HS-27A (cell line): ENCODE measurements at regions not wholly inside any gene's neighbourhood (a gene's known extent, or its start where the extent isn't known, plus 50 kb on each side); places are given as distances from the start of the nearest gene placed in this dataset.

Experiments
- DNase-seq: peaks from one replicate; pipeline ENCODE4 v3.0.0-alpha.2; 2012; ENCODE audit warnings: low read depth, missing footprints

DNA sequence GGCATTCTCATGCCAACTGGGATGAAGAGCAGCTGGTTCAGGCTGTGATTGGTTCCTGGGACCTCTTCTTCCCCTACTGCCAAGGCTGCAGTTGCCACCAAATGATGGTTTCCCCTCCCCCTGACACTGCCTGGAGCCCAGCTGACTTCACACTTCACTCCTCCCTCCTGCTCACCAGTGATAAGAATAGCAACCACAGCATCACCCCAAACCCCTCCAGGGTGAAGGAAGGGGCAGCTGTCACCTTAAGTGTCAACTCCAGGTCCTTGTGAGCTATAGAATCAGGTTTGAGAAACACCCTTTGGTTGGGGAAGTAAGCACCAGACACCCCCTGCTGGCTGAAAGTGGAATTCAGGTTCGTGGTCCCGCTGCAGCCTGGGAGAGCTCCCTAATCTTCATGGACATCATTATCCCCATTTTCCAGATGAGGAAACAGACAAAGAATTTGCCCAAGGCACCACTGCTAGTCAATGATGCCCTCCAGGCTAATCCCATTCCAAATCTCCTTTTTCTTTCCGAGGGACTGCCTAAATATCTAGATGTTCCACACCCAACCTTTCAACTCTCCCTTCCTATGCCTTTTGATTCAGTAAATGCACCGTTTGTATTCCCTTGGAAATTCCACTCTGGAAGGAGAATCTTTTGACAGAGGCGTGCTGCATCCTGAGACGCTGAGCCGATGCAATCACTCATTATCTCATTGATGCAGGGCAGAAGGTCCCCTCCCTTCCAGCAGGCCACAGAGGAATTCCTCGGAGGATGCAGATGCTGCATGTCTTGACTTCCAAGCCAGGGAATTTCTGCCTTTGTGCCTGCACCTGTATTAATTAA is 50.6 kb upstream of the UQCRFS1 start:
- DNase-seq, result peak; percentile 12

DNA sequence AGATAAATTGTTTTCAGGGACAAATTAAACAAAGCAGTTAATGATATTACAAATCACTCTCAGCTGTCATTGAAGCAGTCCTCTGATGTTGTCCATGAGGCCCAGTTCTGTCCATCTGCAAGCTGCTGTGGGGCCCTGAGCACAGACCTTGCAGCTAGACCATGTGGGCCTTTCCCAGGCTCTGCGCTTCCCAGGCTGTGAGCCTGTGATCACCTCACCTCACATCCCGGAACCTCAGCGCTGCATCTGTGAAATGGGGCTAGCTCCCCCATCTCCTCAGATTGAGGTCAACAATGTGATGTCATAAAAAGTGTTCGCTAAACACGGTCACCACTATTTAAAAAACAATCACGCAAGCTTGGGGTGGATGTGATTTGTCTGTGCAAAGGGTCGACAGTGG is 51.9 kb upstream of the UQCRFS1 start:
- DNase-seq, result no peak

DNA sequence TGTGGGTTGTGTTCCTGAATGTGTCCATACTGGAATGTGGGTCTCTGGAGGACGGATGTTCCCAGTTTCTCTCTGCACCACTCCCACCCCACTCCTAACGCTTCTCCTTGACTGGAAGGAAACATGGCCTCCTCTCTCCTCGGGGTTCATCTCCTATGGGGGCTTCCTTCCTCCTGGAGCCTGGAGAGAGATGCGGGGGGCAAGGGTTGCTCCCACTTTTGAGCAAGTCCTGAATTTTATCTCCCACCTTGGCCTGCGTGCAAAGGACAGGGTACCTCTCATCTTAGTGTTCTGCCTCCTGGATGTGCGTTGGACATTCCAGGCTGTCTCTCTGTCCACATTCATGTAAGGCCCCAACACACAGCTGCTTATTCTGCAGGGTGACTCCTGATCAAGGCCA is 52.5 kb upstream of the UQCRFS1 start:
- no peak for DNase-seq

DNA sequence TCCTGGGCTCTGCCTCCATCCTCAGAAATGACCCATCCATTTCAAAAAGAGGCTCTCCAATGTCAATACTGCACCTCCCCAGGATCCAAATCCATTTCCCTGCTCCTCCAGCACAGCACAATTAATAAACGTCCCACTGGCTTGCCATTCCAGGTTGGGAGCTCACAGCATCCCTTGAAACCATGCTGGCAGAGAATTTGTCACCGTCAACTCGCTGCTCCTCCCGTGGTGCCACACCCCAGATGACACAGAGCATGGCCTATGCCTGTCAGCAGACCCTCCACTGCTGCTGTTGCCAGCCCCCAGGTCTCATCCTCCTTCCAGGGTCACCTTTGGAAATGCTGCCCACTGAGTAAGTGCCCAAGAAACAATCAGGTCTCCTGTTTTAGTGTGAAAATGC is 53.0 kb upstream of the UQCRFS1 start:
- DNase-seq, result no peak

DNA sequence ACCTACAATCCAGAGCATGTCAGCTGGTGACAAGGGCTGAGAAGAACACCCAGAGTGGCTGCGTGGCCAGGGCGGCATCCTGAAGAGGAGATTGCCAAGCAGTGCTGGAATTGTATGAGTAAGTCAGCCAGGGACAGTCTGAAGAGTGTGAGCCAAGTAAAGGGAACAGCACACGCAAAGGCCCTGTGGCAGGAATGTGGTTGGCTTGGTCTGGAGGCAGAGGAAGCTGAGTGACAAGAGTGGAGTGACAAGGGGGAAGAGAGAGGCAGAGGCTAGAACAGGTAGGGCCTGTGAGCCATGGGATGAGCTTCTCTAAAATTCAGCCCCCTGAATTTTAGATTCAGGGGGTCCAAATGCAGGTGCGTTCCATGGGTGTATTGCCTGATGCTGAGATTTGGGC is 53.7 kb upstream of the UQCRFS1 start:
- no peak for DNase-seq

DNA sequence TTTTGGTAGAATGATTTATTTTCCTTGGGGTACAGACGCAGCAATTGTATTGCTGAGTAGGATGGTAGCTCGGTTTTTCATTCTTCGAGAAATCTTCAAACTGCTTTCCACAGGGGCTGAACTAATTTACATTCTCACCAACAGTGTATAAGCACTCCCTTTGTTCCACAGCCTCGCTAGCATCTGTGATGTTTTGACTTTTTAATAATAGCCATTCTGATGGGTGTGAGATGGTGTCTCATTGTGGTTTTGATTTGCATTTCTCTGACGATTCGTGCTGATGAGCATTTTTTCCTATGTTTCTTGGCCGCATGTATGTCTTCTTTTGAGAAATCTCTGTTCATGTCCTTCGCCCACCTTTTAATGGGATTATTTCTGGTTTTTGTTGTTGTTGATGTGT is 54.8 kb upstream of the UQCRFS1 start:
- no peak for DNase-seq

DNA sequence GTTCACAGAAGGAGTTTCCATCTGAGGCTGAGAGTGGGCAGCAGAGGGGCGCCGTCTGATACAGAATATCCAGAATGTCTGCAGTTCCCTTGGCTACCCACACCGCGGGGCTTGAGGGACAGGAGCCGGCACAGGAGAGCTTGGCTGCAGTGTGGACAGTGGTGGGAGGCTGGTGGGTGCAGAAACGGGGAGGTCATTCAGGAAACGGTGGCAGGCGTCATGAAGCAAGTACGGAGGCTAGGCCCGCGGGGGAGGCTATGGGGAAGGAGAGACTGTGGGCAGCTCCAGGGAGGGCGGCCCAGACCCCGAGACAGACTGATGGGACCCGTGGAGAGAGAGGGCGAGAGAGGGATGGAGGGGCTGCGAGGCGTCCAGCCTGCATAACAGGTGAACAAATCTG is 55.2 kb upstream of the UQCRFS1 start:
- DNase-seq, result no peak

DNA sequence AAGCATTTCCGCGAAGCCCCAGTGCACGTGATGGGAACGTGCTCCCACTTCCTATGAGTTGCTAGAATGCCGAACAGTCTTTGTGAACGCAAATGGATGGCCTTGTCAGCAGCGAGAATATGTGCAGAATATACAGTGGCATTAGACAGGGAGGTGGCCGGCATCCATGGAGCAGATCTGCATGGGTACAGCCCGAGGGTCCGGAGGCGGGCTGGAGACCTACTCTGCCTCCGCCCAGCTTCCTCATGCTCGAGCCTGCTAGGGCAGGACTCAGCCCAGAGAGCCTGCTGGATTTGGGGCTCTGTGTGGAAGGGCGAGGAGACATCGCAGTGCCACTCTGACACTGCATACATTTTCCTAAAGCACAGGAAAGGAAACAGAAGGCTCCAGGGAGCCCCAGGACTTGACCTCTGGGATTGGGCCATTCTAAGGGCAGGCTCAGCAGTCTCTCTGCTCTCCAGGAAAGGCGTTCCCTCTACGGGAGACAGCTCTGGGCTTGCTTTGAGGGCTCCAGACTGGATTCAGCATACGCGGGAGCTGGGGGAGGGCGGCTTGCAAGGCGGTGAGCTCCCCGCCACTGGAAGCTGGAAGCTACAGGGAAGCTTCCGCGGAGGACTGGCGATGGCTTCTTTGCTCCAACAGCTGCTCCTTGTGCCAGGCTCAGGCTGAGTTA is 55.9 kb upstream of the UQCRFS1 start:
- DNase-seq, result no peak

DNA sequence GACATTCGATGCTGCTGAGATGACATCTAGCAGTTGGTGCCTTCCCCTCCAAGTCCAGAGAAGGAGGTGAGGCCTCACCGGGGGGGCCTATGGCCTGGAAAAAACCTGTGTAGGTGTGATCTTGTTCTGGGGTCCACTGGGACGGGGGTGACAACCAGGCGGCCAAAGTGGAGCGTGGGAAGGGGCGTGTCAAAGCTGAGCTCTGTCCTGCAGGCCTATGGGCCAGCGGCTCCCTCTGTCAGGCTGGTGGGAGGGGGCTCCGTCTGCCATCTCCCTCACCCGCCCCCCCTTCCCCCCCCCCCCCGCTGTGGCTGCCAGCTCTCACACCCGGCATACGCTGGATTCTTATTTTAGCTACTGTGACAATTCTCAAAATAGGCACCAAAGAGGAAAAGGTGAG is 56.7 kb upstream of the UQCRFS1 start:
- no peak for DNase-seq

DNA sequence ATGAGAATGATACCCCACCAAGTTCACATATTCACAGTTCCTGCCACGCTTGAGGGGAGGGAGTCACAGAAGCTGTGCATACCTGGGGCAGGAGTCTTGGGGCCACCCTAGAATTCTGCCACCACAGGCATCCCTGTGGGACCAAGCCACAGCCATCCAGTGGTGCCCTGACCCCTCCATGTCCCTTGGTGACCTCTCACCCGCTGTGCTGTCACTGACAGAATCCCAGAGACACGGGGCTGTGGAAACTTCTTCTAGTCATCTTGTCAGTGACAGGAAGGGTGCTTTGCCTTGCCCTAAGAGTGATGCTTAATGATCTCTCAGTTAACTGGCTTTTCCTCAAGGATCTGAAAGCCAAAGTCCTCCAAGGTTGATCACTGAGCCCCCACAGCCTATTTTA is 58.4 kb upstream of the UQCRFS1 start:
- no peak for DNase-seq

DNA sequence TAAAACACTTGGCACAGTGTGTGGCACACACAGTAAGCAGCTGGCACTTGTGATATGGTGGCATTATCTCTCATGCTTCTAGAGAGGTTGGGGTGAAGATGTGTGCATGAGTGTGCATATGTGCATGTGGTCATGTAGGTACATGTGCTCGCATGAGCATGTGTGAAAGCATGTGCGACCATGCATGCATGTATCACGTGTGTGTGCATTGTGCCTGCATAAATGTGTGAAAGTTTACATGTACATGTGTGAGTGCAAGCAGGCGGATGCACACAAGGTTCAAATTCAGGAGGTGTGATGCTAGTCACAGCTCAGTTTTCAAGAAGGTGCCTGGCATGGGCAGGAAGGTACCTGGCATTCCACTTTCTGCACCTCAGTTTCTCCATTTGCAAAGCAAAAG is 59.0 kb upstream of the UQCRFS1 start:
- DNase-seq, result no peak

DNA sequence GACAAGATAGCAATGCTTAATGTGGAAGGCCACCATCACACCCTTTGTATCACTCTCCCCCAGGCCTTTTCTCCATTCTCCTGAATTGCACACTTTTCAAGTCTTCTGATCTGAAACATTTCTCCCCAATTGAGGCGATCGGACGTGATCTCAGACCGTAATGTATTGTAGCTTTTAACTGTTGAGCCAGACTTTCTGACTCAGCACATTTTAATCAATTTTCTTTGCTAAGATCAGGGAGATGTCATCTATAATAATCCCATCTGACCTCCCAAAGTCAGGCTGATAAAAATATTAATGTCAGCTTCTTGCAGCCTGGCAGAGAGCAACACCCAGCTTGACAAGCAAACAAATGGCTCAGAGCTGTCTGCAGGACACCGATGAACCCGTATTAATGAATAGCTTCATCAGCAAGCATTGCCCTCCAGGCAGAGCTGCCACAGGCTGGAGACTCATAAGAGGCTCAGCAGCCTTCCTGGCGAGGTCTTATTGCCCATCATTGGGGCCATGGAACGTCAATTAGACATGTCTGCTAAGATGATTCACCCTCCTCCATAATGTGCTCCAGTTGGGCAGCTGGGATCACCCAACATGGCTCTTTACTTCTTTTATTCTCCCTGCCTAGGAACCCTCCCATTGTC is 60.2 kb upstream of the UQCRFS1 start:
- no peak for DNase-seq

DNA sequence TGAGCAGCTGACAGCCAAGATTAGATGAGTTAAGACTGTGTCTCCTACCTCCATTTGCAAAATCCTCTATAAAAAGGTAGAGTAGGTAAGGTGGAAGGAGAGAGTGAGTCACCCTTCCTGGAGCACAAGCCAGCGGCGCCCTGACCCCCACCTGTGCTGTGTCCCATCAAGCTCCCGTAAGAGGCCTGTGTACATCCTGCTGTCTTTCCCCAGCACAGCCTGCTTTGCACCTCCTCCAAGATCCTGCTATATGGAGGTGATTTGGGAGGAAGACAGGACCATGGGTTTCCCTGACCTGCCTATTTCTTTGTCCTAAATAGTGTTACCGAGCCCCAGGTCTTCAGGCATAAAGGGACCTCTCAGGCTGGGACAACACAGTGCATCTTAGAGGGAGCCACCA is 62.3 kb upstream of the UQCRFS1 start:
- no peak for DNase-seq

DNA sequence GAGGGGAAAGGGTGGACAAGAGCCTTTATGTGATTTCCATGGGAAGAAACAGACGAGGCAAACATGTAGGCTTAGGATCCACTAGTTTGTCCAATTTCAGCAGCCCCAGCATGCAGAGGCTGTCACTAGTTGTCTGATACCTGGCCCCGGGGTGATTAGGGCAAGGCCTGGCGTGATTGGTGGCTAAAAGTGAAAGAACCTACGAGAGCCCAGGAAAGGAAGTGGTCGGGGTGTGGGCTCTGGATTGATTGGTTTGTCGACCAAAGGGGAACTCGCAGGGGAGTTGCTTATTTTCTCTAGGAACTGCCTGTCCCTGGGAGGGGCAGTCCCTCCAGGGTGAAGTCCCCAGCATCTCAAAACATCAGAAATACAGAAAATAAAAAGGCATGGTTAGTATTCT is 64.2 kb upstream of the UQCRFS1 start:
- no peak for DNase-seq

DNA sequence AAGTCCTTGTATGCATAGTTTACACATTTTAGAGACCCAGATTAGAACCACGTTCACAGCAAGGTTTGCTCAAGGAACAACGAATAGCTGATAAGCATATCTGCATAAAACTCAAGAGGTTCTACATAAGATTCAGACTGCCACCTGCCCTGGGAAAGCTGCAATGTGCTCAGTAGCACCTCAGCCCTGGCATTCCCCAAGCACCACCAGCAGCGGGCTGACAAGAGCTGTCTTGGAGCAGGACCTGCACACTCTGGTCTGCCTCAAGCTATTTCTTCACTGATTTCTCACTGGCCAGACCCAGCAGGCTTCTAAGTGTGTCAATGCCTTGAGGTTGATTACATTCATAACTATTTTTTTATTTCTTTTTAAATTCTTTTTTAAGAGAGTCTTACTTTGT is 65.8 kb upstream of the UQCRFS1 start:
- DNase-seq, result no peak

DNA sequence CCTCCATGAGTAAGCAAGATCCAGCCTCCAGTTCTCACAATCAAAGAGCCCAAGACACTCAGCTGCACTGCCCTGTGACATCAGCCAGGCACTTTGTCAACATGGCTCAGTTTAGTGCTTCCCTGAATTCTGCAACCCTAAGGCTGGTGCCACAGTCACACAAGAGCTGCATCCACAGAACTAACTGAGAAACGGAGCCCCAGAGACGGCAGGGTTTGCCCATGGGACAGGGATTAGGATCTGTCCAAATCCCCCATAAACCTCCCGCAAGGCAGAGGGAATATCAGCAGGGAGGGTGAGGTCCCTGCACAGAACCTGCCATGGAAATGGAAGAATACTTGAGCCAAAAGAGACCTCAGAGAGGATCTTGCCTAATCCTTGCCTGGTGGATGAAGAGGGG is 70.4 kb upstream of the UQCRFS1 start:
- no peak for DNase-seq

DNA sequence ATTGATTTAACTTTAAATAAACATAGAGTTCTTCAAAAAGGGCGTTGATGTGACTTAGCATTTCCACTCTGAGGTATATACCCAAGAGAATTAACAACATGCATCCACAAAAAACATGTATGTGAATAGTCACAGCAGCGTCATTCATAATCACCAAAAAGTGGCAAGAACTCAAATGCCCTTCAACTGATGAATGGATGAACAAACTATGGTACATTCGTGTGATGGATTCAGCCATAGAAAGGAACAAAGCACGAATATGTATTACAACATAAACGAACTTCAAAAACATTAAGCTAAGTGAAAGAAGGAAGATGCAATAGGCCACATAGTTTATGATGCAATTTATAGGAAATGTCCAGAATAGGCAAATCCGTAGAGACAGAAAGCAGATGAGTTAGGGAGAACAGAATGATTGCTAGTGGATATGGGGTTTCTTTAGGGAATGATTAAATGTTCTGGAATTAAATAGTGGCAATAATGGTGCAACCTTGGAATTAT is 72.3 kb upstream of the UQCRFS1 start:
- no peak for DNase-seq

DNA sequence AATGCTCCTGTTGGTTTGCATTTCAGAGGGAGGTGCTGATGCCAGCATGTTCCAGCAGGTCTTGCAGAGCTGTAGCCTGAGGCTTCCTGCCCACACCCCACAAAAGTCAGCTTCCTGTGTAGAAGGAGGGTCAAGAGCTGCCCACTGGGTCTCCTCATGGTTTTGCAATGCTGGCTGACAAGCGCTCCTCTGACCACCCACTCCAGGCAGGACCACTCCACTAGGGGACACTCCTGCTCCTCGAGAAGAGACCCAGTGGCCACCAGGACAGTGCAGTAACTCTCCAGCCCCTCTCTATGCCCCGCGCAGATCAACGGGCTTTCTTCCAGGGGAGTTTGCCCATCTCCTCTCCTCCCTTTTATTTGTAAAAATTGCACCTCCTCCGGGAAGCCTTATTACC is 72.9 kb upstream of the UQCRFS1 start:
- no peak for DNase-seq

DNA sequence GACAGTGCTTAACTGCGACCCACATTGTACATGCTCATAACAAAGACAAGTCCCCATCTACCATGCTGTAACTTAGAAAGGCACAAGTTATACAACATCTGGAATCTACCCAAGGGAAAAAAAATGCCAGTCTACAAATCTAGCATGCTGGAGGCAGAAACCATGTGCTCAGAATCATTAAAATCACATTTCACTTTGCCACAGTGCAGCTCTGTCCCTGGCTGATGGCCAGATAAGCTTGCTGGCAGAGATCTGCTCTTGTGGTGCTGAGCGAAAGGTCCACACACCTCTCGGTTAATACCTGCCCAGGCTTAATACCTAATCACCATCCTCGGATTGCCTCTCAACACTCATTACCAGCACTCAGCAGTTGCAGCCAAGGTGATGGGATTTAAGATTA is 74.1 kb upstream of the UQCRFS1 start:
- DNase-seq, result no peak

DNA sequence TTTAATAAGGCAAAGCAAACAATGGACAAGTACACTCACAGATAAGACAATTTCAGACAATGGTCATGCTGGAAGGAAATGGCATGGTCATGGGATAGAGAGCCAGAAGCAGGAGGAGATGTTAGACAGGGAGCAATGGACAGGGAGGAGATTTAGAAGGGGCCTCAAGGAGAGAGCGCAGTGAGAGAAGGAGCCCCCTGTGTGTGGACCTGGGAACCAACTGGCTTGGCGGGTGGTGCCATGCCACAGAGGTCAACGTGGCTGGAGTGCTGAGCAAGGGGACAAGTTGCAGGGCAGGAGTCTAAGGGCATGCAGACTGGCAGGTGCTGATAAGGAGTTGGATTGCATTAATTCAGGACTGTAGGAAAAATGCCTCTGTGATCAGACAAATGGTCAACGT is 75.3 kb upstream of the UQCRFS1 start:
- DNase-seq, result no peak

DNA sequence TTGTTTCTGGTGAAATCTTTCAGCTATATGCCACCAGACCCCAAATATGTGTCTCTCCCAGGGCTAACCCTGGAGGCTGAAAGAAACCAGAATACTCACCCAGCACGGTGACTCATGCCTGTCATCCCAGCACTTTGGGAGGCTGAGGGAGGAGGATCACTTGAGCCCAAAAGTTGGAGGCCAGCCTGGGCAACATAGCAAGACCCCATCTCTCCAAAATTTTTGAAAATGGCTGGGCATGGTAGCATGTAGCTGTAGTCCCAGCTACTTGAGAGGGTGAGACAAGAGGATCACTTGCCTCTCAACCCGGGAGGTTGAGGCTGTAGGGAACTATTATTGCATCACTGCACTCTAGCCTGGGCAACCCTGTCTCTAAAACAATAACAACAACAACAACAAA is 76.1 kb upstream of the UQCRFS1 start:
- DNase-seq, result no peak

DNA sequence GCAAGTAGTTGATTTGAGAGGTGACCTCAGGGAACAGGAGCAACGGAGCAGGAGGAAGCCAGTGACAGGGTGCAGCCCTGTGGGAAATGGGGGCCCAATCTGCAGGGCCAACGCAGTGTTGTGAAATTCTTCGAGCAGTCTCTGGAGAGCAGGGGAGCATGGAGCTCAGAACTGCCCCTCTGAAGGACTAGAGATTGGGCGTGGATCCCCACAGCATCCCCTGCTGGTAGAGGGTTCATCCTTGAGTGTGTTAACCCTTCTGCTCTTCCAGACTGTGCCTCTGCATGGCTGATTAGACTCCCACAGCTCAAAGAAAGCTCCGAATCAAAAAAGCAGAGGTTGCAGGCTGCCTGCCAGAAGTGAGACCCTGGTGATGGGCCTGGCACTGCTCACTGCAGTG is 77.9 kb upstream of the UQCRFS1 start:
- DNase-seq, result no peak

DNA sequence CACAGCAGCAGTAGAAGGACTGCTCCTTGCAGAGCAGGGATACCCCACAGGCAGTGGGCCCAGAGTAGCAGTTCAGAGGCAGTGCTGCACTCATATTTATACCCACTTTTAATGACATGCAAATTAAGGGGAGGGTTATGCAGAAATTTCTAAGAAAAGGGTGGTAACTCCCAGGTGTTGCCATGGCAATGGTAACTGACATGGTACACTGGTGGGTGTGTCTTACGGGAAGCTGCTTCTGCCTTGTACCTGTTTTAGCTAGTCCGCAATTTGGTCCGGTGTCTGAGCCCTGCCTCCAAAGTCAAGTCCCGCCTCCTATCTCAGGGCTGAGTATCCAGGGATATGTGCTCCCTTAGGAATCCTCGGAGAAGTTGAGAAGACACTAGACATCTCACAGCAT is 79.2 kb upstream of the UQCRFS1 start:
- DNase-seq, result no peak
